GM21515 (cell line): ENCODE measurements at regions not wholly inside any gene's neighbourhood (a gene's known extent, or its start where the extent isn't known, plus 50 kb on each side); places are given as distances from the start of the nearest gene placed in this dataset.
"Not testable (repeated sequence)": the region's sequence is repeated elsewhere in the genome, so short reads cannot be mapped to it uniquely, and the experiment has no call there.

Source experiments
- ATAC-seq: cut with Tn5 transposase; IDR thresholded peaks from one replicate; pipeline ENCODE4 v1.9.1; 2021; ENCODE audit not compliant: unreplicated experiment

DNA sequence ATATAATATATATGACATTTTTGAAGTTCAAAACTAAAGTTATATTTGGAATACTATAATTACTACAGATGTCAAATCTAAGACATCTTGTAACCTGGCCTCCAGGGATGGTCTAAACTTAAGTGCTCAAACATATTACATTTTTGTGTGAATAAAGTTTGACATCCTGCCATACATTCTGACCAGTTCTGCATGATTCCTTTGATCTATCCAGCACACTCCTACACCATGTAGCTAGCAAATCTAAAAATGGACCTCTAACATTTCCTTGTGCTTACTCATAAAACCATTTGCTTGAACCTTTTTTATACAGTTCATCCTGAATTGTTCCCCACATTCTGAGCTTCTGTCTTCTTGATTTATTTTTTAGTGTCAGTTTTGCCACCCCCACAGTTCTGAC lies 294.3 kb upstream of the ZNF804A start:
- ATAC-seq: no peak

DNA sequence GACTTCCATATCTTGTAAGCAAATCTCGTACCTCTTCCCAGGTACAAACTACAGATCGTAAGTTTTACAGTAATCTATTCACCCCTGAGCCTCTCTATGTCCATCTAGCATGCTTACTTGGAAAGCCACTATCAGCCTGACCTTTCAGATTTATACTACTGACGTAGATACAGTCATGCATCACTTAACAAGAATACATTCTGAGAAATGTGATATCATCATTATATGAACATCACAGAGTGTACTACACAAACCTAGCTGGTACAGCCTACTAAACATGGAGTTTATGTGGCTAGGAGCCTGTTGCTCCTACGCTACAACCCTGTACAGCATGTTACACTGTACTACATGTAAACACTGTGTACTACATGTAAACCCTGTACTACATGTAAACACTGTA lies 293.2 kb upstream of the ZNF804A start:
- ATAC-seq: no peak

DNA sequence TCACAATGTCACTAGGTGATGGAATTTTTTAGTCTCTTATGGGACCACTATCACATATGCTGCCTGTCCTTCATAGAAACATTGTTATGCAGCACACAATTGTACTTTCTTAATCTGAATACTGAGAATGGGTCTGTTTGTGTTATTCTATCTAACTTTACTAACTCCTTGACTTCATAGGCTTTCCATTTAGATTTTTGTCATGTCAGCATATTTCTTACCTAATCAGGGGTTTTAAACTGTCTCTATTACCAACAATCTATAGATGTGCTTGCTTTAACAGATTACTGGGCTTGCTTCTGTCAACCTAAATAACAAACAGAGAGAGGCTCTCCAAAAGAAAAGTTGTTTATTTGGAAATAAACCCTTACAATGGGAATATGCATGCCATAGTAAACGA lies 289.6 kb upstream of the ZNF804A start:
- no peak for ATAC-seq

DNA sequence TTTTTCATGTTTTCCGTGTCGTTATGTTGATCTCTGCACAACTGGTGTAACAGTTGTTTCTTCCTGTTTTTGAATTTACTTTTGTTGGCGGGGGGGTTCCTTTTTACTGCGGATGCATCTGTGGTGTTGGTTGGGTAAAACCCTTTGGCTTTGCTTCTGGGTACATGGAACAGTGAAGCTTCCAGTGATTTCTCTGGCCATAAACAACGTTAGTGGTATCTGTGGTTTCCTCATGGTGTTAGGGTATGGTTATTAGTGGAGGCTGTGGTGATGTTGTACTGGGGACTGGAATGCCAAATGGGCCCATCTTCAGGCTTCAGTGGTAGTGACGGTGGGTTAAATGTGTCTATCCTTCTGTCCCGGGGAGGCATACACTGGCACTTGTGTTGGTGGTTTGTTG lies 285.4 kb upstream of the ZNF804A start:
- ATAC-seq: no peak

DNA sequence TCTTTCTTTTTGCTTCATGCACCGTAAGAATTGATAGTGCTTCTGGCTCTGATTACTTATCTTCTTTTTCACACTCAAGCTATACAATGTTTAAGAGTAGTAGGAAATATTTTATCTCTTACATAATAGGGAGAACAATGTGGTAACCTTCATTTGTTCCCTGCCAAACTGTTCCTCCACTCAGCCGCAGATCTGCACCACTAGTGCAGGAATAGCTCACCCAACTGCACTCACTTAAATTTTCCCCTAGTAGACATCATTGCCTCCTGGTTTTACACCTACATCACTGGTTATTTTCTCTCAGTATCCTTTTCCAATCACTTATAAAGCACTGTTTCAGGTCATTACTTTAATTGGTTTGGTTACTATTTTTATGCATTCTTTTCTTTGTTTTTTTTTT lies 283.5 kb upstream of the ZNF804A start:
- ATAC-seq: no peak

GRCh38 chr2:184316921-184317320 lies 281.4 kb upstream of the ZNF804A start:
- ATAC-seq: no peak

- no peak for ATAC-seq
Observed at GRCh38 chr2:184322615-184323014, 275.7 kb upstream of the ZNF804A start.

- no peak for ATAC-seq
Observed at GRCh38 chr2:184326066-184326465, 272.3 kb upstream of the ZNF804A start.

DNA sequence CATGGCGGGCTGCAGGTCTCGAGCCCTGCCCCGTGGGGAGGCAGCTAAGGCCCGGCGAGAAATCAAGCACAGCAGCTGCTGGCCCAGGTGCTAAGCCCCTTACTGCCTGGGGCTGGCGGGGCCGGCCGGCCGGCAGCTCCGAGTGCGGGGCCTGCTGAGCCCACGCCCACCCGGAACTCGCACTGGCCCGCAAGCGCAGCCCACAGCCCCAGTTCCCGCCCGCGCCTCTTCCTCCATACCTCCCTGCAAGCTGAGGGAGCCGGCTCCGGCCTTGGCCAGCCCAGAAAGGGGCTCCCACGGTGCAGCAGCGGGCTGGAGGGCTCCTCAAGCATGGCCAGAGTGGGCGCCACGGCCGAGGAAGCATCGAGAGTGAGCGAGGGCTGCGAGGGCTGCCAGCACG lies 270.5 kb upstream of the ZNF804A start:
- ATAC-seq: not testable (repeated sequence)

DNA sequence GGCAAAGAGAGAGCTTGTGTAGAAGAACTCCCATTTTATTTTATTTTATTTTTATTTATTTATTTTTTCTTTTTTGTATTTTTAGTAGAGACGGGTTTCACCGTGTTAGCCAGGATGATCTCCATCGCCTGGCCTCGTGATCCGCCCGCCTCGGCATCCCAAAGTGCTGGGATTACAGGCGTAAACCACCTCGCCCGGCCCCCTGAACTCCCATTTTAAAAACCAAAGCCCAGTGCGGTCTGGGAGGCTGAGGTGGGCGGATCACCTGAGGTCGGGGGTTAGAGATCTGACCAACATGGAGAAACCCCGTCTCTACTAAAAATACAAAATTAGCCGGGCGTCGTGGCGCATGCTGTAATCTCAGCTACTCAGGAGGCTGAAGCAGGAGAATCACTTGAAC lies 267.8 kb upstream of the ZNF804A start:
- ATAC-seq: not testable (repeated sequence)

GRCh38 chr2:184336688-184337087 lies 261.6 kb upstream of the ZNF804A start:
- ATAC-seq: no peak

- ATAC-seq: no peak
Observed at GRCh38 chr2:184338771-184339170, 259.6 kb upstream of the ZNF804A start.

GRCh38 chr2:184339966-184340365 lies 258.4 kb upstream of the ZNF804A start:
- no peak for ATAC-seq

GRCh38 chr2:184346338-184346862 lies 251.9 kb upstream of the ZNF804A start:
- no peak for ATAC-seq

DNA sequence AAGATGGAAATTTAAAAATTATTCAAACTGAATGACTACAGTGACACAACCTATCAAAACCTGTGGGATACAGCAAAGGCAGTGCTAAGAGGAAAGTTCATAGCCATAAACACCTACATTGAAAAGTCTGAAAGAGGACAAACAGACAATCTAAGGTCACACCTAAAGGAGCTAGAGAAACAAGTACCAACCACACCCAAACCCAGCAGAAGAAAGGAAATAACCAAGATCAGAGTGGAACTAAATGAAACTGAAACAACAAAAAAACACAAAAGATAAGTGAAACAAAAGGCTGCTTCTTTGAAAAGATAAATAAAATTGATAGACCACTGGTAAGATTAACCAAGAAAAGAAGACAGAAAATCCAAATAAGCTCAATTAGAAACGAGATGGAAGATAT lies 247.2 kb upstream of the ZNF804A start:
- no peak for ATAC-seq

DNA sequence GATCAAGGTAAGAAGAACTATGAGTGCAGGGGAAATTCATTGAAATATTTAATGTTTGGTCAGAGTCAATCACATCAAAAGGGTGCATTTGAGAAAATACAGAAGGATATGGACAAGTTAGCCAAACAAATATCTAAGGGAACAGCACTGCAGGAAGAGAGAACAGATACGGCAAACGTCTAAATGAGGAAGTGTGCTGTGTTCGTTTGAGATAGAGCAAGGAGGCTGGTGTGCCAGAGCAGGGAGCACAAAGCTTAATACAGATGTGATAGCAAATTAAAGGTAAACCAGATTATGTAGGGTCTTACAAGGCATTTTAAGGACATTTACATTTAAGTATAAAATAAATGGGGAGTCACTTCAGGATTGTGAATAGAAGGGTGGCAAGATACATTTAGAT lies 241.3 kb upstream of the ZNF804A start:
- ATAC-seq: no peak

DNA sequence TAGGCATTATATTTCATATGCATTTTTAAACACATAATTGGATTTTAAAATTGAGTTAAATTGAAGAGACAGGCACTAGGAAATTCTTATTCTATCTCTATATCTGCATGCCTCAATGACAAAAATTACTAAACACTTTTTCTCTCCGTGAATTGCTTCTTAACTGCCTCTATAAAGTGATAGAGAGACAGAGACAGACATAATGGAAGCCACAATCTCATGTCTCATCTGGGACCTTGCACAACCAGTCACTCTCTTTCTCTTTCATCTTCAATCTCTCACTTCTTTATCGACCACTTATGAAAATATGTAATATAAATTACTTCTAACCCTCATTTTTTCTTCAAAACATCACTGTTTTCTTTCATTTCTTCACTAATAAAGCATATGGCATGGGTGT lies 238.9 kb upstream of the ZNF804A start:
- ATAC-seq: no peak

DNA sequence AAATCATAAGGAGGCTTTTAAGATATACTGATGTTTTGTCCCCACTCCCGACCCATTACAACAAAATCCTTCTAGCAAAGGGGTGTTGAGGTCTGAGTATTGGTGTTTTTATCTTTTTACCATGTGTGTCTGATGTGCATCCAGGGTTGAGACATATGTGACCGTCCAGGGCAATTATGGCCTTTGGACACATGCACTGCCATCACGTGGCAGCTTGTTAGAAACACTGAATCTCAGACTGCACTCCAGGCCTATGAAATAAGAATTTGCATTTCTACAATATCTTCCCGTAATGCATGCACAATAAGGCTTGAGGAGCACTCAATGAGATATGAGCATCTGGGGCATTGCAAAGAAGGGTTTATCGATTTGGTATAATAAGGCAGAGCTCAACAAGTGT lies 235.1 kb upstream of the ZNF804A start:
- ATAC-seq: no peak

DNA sequence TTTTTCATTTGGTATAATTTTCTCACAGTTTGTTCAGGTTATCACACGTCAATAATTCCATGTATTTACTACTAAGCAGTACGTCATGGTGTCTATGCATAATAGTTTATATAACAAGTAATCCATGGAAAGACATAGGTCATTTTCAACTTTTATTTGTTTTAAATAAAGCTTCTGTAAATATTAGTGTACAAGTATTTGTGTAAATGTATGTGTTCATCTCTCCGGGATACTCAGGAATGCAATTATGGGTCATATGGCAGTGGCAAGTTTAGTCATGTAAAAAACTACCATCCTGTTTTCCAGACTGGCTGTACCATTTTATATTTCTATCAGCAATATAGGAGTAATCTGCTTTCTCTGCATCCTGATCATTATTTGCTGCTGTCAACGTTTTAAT lies 231.1 kb upstream of the ZNF804A start:
- ATAC-seq: no peak

- ATAC-seq: no peak
Observed at GRCh38 chr2:184369307-184369706, 229.0 kb upstream of the ZNF804A start.

DNA sequence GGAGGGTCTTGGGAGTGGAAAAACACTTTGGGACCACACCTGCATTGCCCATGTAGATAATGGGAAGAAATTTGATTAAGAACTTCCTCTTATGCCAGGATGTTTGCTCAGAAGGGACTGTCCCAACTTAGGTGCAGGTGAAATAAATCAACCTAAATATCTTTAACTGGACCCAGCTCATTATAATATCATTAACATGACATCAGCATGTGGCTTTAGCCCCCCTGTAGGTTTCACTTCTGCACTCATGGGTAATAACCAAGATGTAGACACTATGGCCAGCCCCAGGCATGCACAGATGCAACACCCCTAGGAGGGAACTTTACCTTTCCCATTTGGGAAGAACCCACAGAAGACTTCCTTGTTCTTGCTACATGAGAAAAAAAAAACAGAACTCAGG lies 227.4 kb upstream of the ZNF804A start:
- no peak for ATAC-seq

- no peak for ATAC-seq
Observed at GRCh38 chr2:184371641-184372040, 226.7 kb upstream of the ZNF804A start.

- no peak for ATAC-seq
Observed at GRCh38 chr2:184372484-184372883, 225.8 kb upstream of the ZNF804A start.

- ATAC-seq: no peak
Observed at GRCh38 chr2:184394642-184395041, 203.7 kb upstream of the ZNF804A start.
